NOMO-1 treated with dmso at 0.1 percent for 144 hours (cell line): ENCODE measurements at regions not wholly inside any gene's neighbourhood (a gene's known extent, or its start where the extent isn't known, plus 50 kb on each side); places are given as distances from the start of the nearest gene placed in this dataset.
"Not testable (repeated sequence)": the region's sequence is repeated elsewhere in the genome, so short reads cannot be mapped to it uniquely, and the experiment has no call there.

Experiments
- DNase-seq: peaks from one replicate; lab custom pipeline; 2025; ENCODE audit not compliant: unreplicated experiment; lab: John Stamatoyannopoulos, UW

DNA sequence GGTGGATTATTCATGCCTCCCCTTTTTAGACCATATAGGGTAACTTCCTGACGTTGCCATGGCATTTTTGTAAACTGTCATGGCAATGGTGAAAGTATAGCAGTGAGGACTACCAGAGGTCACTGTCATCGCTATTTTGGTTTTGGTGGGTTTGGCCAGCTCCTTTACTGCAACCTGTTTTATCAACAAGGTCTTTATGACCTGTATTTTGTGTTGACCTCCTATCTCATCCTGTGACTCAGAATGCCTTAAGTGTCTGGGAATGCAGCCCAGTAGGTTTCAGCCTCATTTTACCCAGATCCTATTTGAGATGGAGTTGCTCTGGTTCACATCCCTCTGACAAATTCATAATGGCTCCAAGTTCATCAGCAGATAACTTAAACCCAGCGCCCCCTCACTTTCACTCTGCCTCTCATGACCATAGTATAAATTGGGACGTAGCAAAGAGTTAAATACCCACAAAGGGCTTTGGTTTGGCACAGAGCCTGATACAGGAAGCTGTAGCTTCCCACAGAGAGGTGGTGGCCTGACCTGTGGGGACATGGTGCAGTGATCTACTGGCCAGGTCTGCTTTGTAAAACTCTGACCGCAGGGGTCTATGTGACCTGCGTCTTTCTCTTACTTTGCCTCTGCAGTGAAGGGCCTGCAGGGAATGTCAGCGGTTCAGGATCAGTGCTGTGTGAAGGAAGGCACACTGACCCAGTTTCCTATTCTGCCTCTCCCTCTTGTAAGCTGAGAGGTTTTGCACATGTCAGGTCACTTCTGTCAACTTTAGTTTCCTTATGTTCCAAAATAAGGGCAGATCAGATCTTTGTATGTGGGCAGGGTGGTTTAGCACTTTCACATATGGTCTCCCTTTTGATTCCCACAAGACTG, 78.1 kb upstream of the ZNF644 start:
- no peak for DNase-seq

DNA sequence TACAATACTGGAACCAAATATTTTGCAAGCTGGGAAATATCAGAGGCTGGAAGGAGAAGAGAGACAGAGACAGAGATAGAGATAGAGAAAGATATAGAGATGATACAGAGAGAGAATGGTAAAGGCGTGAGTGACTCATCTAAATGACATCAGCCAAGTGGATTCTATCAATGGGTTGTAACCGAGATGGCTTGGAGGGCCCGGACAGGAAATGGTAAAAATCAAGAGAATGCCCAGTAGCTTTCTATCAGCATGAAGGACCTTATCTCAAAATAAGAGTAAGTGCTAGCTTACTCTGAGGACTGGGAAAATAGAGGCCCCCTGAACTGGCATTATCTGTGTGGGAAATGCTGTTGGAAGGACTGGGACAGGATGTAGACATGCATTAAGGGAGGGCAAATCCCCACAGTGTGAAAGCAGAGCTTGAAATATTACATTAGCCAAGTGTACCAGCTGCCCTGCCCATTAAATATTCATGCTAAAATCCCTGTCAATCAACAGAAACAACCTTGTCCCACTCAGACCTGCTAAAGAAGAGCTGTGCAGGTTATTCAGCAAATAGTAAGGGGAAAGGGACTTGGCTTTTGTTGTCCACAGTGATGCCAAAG, 76.6 kb upstream of the ZNF644 start:
- no peak for DNase-seq

DNA sequence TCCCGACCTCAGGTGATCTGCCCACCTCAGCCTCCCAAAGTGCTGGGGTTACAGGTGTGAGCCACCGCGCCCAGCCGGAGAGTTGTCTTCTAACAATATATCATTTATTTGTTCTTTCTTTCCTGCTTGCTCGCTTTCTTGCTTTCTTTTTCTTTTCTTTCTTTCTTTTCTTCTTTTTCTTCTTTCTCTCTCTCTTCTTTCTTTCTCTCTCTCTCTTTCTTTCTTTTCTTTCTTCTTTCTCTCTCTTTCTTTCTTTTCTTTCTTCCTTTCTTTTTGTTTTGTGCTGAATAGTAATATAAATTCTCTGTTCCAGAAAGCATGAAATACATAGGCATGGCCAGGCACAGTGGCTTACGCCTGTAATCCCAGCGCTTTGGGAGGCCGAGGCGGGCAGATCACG, 73.5 kb upstream of the ZNF644 start:
- not testable (repeated sequence) for DNase-seq

DNA sequence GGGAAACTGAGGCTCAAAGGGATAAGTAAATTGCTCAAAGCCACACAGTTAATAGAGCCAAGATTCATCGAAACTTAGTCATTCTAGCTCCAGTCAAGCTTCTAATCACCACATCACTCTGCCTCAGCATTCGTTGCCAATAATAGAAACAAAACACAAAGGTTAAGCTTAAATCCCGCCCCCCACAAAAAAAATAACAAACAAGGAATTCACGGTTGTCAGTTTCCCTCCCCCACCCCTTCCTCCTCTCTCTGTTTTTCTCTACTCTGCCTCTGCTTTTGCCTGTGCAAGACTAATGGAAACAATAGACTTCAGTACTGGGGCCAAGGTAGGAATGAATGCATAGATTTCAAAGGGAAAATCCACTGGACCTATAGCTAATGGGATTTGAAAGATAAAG, 70.7 kb upstream of the ZNF644 start:
- DNase-seq: no peak

DNA sequence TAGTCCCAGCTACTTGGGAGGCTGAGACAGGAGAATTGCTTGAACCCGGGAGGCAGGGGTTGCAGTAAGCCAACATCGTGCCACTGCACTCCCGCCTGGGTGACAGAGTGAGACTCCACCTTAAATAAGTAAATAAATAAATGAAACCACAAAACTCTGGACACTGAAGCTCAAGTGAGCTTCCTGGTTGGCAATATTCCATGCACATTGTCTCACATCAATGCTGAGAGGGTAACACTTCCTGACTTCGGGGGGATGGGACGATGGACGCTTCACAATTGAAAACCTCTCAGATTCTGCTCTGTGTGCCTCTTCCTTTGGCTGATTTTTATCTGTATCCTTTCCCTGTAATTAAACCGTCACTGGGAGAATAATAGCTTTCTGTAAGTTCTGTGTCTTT, 70.0 kb upstream of the ZNF644 start:
- no peak for DNase-seq

DNA sequence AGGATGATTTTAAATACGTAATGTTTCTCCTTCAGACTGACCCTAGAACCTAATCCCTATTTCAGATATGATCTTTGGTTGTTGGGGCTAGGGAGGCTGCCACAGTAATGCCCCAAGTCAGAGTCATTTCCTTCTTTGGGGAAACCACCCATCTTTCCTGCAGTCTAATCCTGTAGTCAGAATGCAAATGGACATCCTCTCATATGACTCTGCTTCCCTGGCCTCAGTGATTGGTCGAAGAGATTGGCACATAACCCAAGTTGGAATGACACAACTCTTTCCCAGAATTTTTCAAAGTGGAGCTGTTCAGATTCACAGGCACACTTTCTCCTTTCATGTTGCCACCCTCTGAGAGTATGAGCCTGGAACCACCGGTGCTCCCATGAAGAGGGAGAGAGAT, 58.8 kb upstream of the ZNF644 start:
- DNase-seq: no peak

DNA sequence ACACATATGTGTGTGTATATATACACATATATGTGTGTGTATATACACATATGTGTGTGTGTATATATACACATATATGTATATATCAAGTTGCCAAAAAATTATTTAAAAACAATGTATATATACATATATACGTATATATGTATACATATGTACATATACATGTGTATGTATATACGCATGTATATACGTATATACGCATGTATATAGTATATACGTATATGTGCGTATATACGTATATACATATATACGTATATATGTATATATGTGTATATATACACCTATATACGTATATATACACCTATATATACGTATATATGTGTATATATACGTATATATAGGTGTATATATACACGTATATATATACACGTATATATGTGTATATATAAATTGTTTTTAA, 57.0 kb upstream of the ZNF644 start:
- no peak for DNase-seq

DNA sequence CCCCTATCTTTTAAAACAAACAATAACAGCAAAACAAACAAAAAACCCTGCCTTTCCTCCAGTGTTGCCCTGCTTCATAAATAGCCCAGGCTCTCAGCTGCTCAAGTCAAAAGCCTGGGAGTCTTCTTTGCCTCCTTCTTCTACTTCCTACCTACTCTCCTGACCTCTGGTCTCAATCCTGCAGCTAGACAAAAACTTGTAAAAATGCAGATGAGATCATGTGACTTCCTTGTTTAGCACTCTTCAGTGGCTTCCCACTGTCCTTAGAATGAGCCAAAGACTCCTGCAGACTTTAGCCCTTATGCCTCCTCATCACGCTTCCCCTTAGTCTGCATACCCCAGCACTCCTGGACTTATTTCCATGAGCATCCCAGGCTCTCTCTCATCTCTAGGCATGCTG, 55.0 kb upstream of the ZNF644 start:
- DNase-seq: no peak

DNA sequence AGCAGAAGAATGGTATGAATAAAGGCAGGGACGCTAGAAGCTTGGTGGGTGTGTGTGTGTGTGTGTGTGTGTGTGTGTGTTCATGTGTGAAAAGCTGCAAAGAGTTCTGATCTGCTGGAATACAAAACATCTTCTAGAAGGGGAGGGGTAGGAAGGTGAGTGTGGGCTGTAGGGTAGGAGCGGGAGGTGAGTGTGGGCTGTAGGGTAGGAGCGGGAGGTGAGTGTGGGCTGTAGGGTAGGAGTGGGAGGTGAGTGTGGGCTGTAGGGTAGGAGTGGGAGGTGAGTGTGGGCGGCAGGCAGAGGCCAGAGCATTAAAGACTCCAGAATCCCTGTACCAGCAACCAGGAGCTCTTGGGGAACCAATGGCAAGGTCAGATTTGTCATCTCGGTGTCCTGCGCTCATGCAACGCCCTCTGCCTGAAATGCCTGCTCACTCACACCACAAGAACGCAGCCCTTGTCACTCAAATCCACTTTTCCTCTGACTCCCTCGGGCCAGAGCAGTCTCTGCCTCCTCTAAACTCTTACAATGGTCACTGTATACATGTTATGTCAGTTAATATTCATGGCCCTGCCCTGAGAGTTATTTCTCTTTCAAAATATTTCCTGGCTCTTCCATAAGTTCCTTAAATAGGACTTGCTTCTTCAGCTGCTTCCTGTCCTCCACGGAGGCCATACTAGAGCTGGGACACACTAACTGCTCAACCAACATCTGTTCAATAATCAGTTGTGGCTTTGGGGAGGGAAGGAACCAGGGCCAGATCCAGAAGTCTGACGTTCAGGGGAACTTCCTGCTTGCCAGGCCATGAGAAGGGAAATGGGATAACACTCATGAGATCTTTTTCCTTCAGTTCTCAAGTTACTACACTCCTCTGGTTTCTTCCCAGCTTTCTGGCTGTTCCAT, 53.6 kb upstream of the ZNF644 start:
- no peak for DNase-seq

DNA sequence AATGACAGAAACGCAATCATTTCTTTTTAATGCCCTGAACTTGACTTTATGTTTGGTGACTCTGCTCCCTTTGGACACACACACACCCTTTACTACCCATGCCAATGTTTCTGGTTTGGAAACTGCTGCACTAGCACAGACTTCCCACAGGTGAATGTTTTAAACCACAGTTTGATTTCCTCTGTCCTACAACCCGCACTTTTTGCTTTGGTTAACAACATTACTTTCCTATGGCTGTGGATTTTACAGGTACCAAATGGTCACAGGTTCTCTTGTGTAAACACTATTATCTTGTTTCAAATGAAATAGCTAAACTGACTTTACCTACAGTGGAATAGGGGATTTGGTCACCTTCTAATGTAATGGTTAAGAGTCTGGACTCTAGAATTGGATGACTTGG, 51.5 kb upstream of the ZNF644 start:
- DNase-seq: no peak

DNA sequence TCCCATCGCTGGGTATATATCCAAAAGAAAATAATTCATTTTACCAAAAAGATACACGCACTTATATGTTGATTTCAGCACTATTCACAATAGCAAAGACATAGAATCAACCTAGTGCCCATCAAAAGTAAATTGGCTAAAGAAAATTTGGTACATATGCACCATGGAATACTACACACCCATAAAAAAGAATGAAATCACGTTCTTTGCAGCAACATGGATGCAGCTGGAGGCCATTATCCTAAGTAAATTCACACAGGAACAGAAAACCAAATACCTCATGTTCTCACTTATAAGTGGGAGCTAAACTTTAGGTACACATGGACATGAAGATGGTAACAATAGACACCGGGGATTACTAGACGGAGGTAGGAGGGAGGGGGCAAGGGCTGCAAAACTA, 50.0 kb upstream of the ZNF644 start:
- no peak for DNase-seq
